Activated B cell treated with CpG ODN at 0.5 μM for 24 hours (primary cell): ENCODE measurements at regions not wholly inside any gene's neighbourhood (a gene's known extent, or its start where the extent isn't known, plus 50 kb on each side); places are given as distances from the start of the nearest gene placed in this dataset.

Source experiments
- ATAC-seq: fragments of 200-7000 bp; cut with Tn5 transposase; one replicate; pipeline ENCODE4 v1.10.0; 2021; ENCODE audit warnings: low read depth, mild to moderate bottlenecking, moderate library complexity
- CTCF ChIA-PET: fragments of 350-600 bp; sonication (Branson Sonifier 250); formaldehyde crosslinking; loops from one replicate; lab custom pipeline; 2021; ENCODE audit warnings: antibody characterized with exemption; lab: Charles Lee
- POLR2A ChIA-PET: fragments of 350-600 bp; sonication (Branson Sonifier 250); formaldehyde crosslinking; loops from one replicate; lab custom pipeline; 2021; ENCODE audit warnings: antibody characterized with exemption; lab: Charles Lee
- DNase-seq: peaks from one replicate; pipeline ENCODE4 v3.0.0; 2022
- H3K27ac Mint-ChIP-seq: one replicate; pipeline ENCODE4 v1.8.0; 2020; ENCODE audit warnings: mixed read lengths
- H3K27me3 Mint-ChIP-seq: one replicate; pipeline ENCODE4 v1.8.0; 2021; ENCODE audit warnings: mixed read lengths
- H3K36me3 Mint-ChIP-seq: one replicate; pipeline ENCODE4 v1.8.0; 2021; ENCODE audit warnings: low read depth, mixed read lengths
- H3K4me1 Mint-ChIP-seq: one replicate; pipeline ENCODE4 v1.8.0; 2021; ENCODE audit warnings: mixed read lengths
- H3K4me3 Mint-ChIP-seq: one replicate; pipeline ENCODE4 v1.8.0; 2020; ENCODE audit warnings: mild to moderate bottlenecking, mixed read lengths
- H3K9me3 Mint-ChIP-seq: one replicate; pipeline ENCODE4 v1.8.0; 2020; ENCODE audit warnings: mixed read lengths
- intact Hi-C: fragments of 100-400 bp; cut with micrococcal nuclease; formaldehyde crosslinking; loops from one replicate; pipeline ENCODE4 v1.15.1; 2024
- TF ChIP-seq, protein P1 (sequence below): fragments of 200-600 bp; IDR thresholded peaks from one replicate; pipeline ENCODE4 v1.8.0; 2022; ENCODE audit warnings: antibody characterized with exemption, mild to moderate bottlenecking

DNA sequence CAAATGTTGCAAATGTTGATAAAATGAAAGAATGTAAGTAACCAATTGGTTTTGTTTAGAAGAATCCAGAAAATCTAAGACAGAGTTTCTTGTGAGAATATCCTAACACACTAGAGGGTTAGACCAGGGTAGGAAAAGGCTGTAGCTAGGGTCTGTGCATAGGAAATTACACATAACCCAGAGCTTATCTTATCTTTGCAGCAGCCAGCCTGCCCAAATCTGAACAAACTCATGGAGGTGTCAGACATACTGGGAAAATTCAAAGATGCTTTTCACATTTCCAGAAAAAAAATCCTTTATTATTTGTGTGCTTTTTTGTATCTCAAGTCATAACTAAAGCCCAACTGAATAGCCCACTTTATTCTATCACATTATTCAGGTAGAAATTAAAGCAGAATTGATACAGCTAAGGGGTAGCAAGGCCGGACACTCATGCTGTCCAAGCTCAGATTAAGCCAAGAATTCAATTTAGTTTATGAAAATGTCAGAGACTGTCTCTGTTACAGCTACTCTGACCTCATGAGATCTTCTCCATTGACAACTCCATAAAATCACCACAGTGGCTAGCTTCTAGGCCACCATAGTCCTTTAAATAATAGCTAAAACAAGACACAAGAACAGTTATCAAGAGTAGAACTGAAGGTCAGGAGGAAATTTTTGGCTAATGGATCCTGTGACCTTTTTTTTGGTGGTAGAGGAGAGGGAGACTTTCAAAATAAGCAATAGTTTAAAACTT lies 169.6 kb upstream of the RASSF8 start:
- POLR2A ChIA-PET, result no interaction called here
- Mint-ChIP-seq H3K36me3 (no peaks in the 10 kb centered on the region), H3K27ac (no peak overlapping the region), H3K4me3 (no peak overlapping the region), H3K9me3 (no peaks in the 10 kb centered on the region), H3K27me3 (peaks cover 1% of the 10 kb centered on the region), H3K4me1 (no peaks in the 10 kb centered on the region)
- ATAC-seq (no peak), DNase-seq (no peak)
- CTCF ChIA-PET, result no interaction called here
- intact Hi-C loops, result no loop called here
- TF ChIP-seq, protein P1, sequence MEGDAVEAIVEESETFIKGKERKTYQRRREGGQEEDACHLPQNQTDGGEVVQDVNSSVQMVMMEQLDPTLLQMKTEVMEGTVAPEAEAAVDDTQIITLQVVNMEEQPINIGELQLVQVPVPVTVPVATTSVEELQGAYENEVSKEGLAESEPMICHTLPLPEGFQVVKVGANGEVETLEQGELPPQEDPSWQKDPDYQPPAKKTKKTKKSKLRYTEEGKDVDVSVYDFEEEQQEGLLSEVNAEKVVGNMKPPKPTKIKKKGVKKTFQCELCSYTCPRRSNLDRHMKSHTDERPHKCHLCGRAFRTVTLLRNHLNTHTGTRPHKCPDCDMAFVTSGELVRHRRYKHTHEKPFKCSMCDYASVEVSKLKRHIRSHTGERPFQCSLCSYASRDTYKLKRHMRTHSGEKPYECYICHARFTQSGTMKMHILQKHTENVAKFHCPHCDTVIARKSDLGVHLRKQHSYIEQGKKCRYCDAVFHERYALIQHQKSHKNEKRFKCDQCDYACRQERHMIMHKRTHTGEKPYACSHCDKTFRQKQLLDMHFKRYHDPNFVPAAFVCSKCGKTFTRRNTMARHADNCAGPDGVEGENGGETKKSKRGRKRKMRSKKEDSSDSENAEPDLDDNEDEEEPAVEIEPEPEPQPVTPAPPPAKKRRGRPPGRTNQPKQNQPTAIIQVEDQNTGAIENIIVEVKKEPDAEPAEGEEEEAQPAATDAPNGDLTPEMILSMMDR, result no peak

DNA sequence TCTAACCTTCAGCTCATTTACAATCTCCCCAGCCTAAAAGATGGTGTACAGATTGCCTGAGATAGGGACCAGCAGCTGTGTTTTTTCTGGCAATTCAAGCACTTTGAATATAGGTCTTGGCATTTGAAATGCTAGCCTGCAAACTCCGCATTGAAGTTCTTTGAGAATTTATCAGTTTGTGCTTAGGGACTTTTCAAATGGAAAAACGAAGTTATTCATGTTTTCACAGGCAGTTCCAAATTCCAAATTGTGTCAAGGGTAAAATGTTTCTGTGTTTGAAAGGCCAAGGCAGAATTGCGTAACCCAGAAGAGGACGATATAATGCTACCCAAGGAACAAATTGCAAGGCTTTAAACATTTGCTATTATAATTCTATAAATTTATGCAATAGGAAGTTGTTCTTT lies 168.9 kb upstream of the RASSF8 start:
- ChIA-PET POLR2A (no interaction called here), CTCF (no interaction called here)
- no peak overlapping the region for H3K27ac Mint-ChIP-seq
- DNase-seq, result no peak
- ATAC-seq, result no peak
- H3K4me3 Mint-ChIP-seq, result no peak overlapping the region
- H3K27me3 Mint-ChIP-seq, result peaks cover 4% of the 10 kb centered on the region
- TF ChIP-seq, protein P1, result no peak
- H3K36me3 Mint-ChIP-seq, result no peaks in the 10 kb centered on the region
- no peaks in the 10 kb centered on the region for H3K9me3 Mint-ChIP-seq
- H3K4me1 Mint-ChIP-seq, result no peaks in the 10 kb centered on the region
- intact Hi-C loops, result no loop called here

DNA sequence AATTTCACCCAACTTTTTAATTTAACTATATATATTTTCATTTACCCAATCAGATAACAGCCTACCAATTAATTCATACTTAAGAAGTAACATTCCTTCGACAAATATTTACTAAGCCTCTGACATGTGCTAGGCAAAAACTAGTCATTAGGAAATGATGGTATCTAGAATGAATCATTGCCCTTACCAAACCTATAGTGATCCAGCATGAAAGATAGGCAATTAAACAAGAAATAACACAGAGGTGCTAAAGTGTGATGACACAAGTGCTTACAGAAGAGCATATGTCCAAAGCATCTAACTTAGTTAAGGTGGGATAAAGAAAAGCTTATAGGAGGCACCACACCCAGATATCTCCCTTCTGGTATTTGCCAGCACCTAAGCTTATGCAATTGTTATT lies 166.5 kb upstream of the RASSF8 start:
- POLR2A ChIA-PET, result no interaction called here
- no peak overlapping the region for H3K27ac Mint-ChIP-seq
- H3K9me3 Mint-ChIP-seq, result no peaks in the 10 kb centered on the region
- DNase-seq, result no peak
- TF ChIP-seq, protein P1, result no peak
- CTCF ChIA-PET, result no interaction called here
- no peak overlapping the region for H3K4me3 Mint-ChIP-seq
- ATAC-seq, result no peak
- no peaks in the 10 kb centered on the region for H3K4me1 Mint-ChIP-seq
- intact Hi-C loops, result no loop called here
- no peaks in the 10 kb centered on the region for H3K36me3 Mint-ChIP-seq
- peaks cover 4% of the 10 kb centered on the region for H3K27me3 Mint-ChIP-seq

DNA sequence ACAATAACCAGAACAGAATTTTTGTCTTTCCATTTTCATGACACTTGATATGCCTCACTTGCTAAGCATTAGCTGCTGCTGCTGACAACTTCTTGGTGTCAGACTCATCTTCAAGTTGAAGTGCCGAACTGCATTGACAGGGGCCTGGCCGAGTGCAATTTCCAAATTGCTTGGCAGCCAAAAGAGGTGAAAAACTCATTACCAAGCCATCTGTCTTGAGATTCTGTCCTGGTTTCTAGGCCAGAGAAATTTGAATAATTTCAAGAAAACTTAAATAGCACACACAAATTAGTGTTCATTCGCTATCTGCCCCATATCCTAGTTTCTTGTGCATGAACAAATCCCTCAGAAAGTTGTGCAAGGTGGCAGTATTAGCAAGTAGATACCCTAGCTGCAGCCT lies 165.3 kb upstream of the RASSF8 start:
- no peak for ATAC-seq
- Mint-ChIP-seq H3K27me3 (peaks cover 4% of the 10 kb centered on the region), H3K9me3 (no peaks in the 10 kb centered on the region), H3K4me3 (no peak overlapping the region), H3K4me1 (no peaks in the 10 kb centered on the region), H3K27ac (no peak overlapping the region), H3K36me3 (no peaks in the 10 kb centered on the region)
- TF ChIP-seq, protein P1, result no peak
- CTCF ChIA-PET, result no interaction called here
- no peak for DNase-seq
- POLR2A ChIA-PET, result no interaction called here
- intact Hi-C loops, result no loop called here

DNA sequence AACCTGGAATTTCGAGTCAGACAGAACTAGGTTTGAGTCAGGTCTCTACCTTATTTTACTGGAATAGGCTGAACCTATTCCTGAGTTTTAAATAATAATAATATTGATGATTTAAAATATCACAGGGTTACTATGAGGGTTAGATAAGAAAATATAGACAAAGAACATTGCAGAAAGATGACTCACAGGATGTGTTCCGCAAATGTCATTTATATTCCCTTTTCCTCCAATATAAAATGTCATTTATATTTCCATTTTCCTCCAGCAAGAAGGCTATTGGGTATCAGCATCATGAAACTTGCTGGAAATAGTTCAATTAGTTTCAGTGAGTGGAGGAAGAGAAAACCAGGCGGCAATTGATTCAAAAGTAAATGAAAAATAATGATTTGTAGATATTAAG lies 163.9 kb upstream of the RASSF8 start:
- H3K4me3 Mint-ChIP-seq, result no peak overlapping the region
- no peaks in the 10 kb centered on the region for H3K9me3 Mint-ChIP-seq
- no peaks in the 10 kb centered on the region for H3K4me1 Mint-ChIP-seq
- ATAC-seq (no peak), DNase-seq (no peak)
- H3K27me3 Mint-ChIP-seq, result peaks cover 4% of the 10 kb centered on the region
- CTCF ChIA-PET, result no interaction called here
- H3K27ac Mint-ChIP-seq, result no peak overlapping the region
- POLR2A ChIA-PET, result no interaction called here
- intact Hi-C loops, result no loop called here
- TF ChIP-seq, protein P1, result no peak
- no peaks in the 10 kb centered on the region for H3K36me3 Mint-ChIP-seq
